Heart left ventricle (tissue), 16 donors: ENCODE measurements at regions not wholly inside any gene's neighbourhood (a gene's known extent, or its start where the extent isn't known, plus 50 kb on each side); places are given as distances from the start of the nearest gene placed in this dataset.

Source experiments
- ATAC-seq, 4 donors: fragments of 200-7000 bp; cut with Tn5 transposase; one replicate each; pipeline ENCODE4 v1.9.1; 2020 to 2022; ENCODE audit warnings: moderate library complexity in 4 of 4, mild to moderate bottlenecking in 3 of 4, moderate number of reproducible peaks in 1 of 4
- DNase-seq, 5 donors: peaks; one replicate each; pipeline ENCODE4 v3.0.0-alpha.2; 2020
- H3K27ac ChIP-seq, 12 donors: fragments of 200-600 bp; sonication (generic) in 4 of 12; one replicate each; pipeline versions ENCODE4 v1.5.0 to v1.8.0; 2016 to 2022; ENCODE audit warnings: mild to moderate bottlenecking in 2 of 12
- H3K27me3 ChIP-seq, 9 donors: fragments of 200-600 bp; sonication (generic) in 2 of 9; one replicate each; pipeline versions ENCODE4 v1.5.1 to v1.8.0; 2016 to 2022; ENCODE audit warnings: mild to moderate bottlenecking in 3 of 9
- H3K36me3 ChIP-seq, 9 donors: fragments of 200-600 bp; sonication (generic) in 2 of 9; one replicate each; pipeline versions ENCODE4 v1.5.0 to v1.8.0; 2018 to 2022; ENCODE audit warnings: mild to moderate bottlenecking in 2 of 9
- H3K4me1 ChIP-seq, 12 donors: fragments of 200-600 bp; sonication (generic) in 4 of 12; one replicate each; pipeline versions ENCODE4 v1.5.0 to v1.8.0; 2016 to 2022; ENCODE audit warnings: mild to moderate bottlenecking in 3 of 12
- H3K4me3 ChIP-seq, 12 donors: fragments of 200-600 bp; sonication (generic) in 4 of 12; one replicate each; pipeline versions ENCODE4 v1.5.0 to v1.8.0; 2017 to 2022; ENCODE audit warnings: mild to moderate bottlenecking in 9 of 12, moderate library complexity in 4 of 12
- H3K9me3 ChIP-seq, 12 donors: fragments of 200-600 bp; sonication (generic) in 4 of 12; one replicate each; pipeline versions ENCODE4 v1.5.0 to v1.8.0; 2016 to 2022; ENCODE audit warnings: mild to moderate bottlenecking in 1 of 12
- CTCF ChIP-seq, 12 donors: fragments of 200-600 bp; sonication (generic) in 4 of 12; IDR thresholded peaks; one replicate each; pipeline versions ENCODE4 v1.5.0 to v1.8.0; 2018 to 2022; ENCODE audit warnings: antibody characterized with exemption in 12 of 12, mild to moderate bottlenecking in 5 of 12
- POLR2A ChIP-seq, 2 donors: fragments of 450-650 bp; IDR thresholded peaks; one replicate each; pipeline ENCODE4 v1.6.1; 2017; ENCODE audit warnings: antibody characterized with exemption in 2 of 2, mild to moderate bottlenecking in 2 of 2, moderate library complexity in 2 of 2
- WGBS, 4 donors: extraction: QIAGEN DNeasy Blood & Tissue Kit in 2 of 4; methylation state at CpG; one replicate each; pipeline versions ENCODE4 v1.1.5 to v1.1.7; 2013 to 2018; 5-methylcytosine and 5-hydroxymethylcytosine counted together
- intact Hi-C, 10 donors: fragments of 100-400 bp; cut with DNase I; formaldehyde crosslinking; loops; one replicate each; pipeline versions ENCODE4 v1.11.1 to v1.14.2; 2022
- donor health status: ischemic (EF 13 %, LVEDD 7.1; RV severe dilation, severe dysfunction).
- donor health status: healthy with polysubstance abuse.
- donor health status: DM: no; HTN: yes; CAD: no.
- donor health status: DM: no; HTN: no; CAD: no.
- donor health status: ischemic (EF 25% LVEDD 6.9; RV normal size, moderate dysfunction).
- donor health status: ischemic (EF 25% LVEDD 5.7; RV mildly dilated, moderate dysfunction).
- donor health status: healthy.
- donor health status: DM: yes; HTN: yes; CAD: no.
- donor health status: ischemic (EF 35%, LVEDD 5.7; RV mildly dilated, moderate dysfunction).
- donor health status: nonischemic (EF 11% LVEDD 7.7; RV severe dilation, severe dysfunction).
- donor health status: DM: yes; HTN: yes; CAD: no.
- donor health status: PGD.
- donor health status: ischemic (EF 29% LVEDD 5.4; RV normal size, mild dysfunction).
- donor health status: nonischemic (EF 23%, LVEDD 6.1; RV moderate dilation, normal function).

- Histone ChIP-seq H3K27me3 (peaks cover 0 to 5% (median 0%) of the 10 kb centered on the region in 9 donors), H3K36me3 (no peaks in the 10 kb centered on the region), H3K9me3 (peaks cover 0 to 11% (median 0%) of the 10 kb centered on the region in 12 donors), H3K4me1 (peaks cover 0 to 11% (median 0%) of the 10 kb centered on the region in 12 donors), H3K4me3 (no peak overlapping the region), H3K27ac (no peak overlapping the region)
- no peak for DNase-seq
- TF ChIP-seq POLR2A (IDR thresholded peaks at IDR 0.05) (no peak), CTCF (IDR thresholded peaks at IDR 0.05) (no peak)
- no peak for ATAC-seq
- intact Hi-C loops: no loop called here
- WGBS, 4 donors: 81 to 87% (median 83%) methylated on average over 1 of the region's 1 CpG
These were observed 154.0 kb downstream of the SPP2 start for GRCh38 chr2:234204480-234204879.

- no peaks in the 10 kb centered on the region for H3K36me3 ChIP-seq
- intact Hi-C loops: no loop called here
- WGBS, 4 donors: 52 to 63% (median 62%) methylated on average over 12 of the region's 12 CpGs
These were observed 152.9 kb downstream of the SPP2 start for GRCh38 chr2:234203135-234203984.

GRCh38 chr2:234202601-234203000, 152.1 kb downstream of the SPP2 start:
- ATAC-seq: no peak
- H3K27me3 ChIP-seq: peaks cover 0 to 5% (median 0%) of the 10 kb centered on the region in 9 donors
- no peaks in the 10 kb centered on the region for H3K36me3 ChIP-seq
- no peak for DNase-seq
- 70 to 95% (median 91%) methylated on average over 2 of the region's 2 CpGs for WGBS, 4 donors
- peak overlapping the region in 1 of 12 donors; percentile 7 for H3K27ac ChIP-seq
- H3K4me3 ChIP-seq: no peak overlapping the region
- intact Hi-C loops: no loop called here
- peaks cover 0 to 11% (median 0%) of the 10 kb centered on the region in 12 donors for H3K9me3 ChIP-seq
- TF ChIP-seq CTCF (IDR thresholded peaks at IDR 0.05) (no peak), POLR2A (IDR thresholded peaks at IDR 0.05) (no peak)
- peaks cover 0 to 11% (median 0%) of the 10 kb centered on the region in 12 donors for H3K4me1 ChIP-seq

More at GRCh38 chr2:234203135-234203984, 152.9 kb downstream of the SPP2 start:
- Histone ChIP-seq H3K9me3 (peaks cover 0 to 11% (median 0%) of the 10 kb centered on the region in 12 donors), H3K27me3 (peaks cover 0 to 5% (median 0%) of the 10 kb centered on the region in 9 donors), H3K4me3 (no peak overlapping the region), H3K4me1 (peaks cover 0 to 11% (median 0%) of the 10 kb centered on the region in 12 donors), H3K27ac (peak overlapping the region in 3 of 12 donors; percentile 42 to 46 (median 44))
- ATAC-seq (peak; percentile 61 to 93 (median 84)), DNase-seq (peak in 1 of 5 donors; percentile 19)
- TF ChIP-seq POLR2A (IDR thresholded peaks at IDR 0.05): no peak
- no peak for TF ChIP-seq CTCF (IDR thresholded peaks at IDR 0.05)

- H3K4me1 ChIP-seq: peaks cover 0 to 11% (median 0%) of the 10 kb centered on the region in 12 donors
- WGBS, 4 donors: 34 to 56% (median 41%) methylated on average over 3 of the region's 3 CpGs
- no peak overlapping the region for H3K27ac ChIP-seq
- DNase-seq: no peak
- no peak for ATAC-seq
- no peaks in the 10 kb centered on the region for H3K9me3 ChIP-seq
- intact Hi-C loops: no loop called here
- no peak for TF ChIP-seq POLR2A (IDR thresholded peaks at IDR 0.05)
- TF ChIP-seq CTCF (IDR thresholded peaks at IDR 0.05): no peak
- no peaks in the 10 kb centered on the region for H3K36me3 ChIP-seq
- peaks cover 0 to 13% (median 0%) of the 10 kb centered on the region in 9 donors for H3K27me3 ChIP-seq
- no peak overlapping the region for H3K4me3 ChIP-seq
These were observed 149.5 kb downstream of the SPP2 start for GRCh38 chr2:234199996-234200395.
